Endothelial cell of umbilical vein (primary cell): ENCODE measurements at regions not wholly inside any gene's neighbourhood (a gene's known extent, or its start where the extent isn't known, plus 50 kb on each side); places are given as distances from the start of the nearest gene placed in this dataset.

ENCODE experiments used
- CTCF ChIP-seq, 2 donors: IDR thresholded peaks; 1 replicate in 1 of 2; 2 replicates in 1 of 2; pipeline ENCODE4 v1.5.1; 2011; ENCODE audit warnings: low read length in 2 of 2, mild to moderate bottlenecking in 2 of 2, moderate library complexity in 2 of 2, control low read depth in 1 of 2, inconsistent platforms in 1 of 2, low read depth in 1 of 2; ENCODE audit not compliant: insufficient read depth in 1 of 2; ENCODE audit errors: extremely low read depth in 1 of 2
- EZH2 ChIP-seq: IDR thresholded peaks from 2 replicates; pipeline ENCODE4 v1.6.1; 2012; ENCODE audit warnings: borderline replicate concordance, low read depth, mild to moderate bottlenecking, moderate library complexity, low read length, inconsistent platforms; ENCODE audit not compliant: severe bottlenecking
- FOS ChIP-seq: IDR thresholded peaks from 2 replicates; pipeline ENCODE4 v1.6.1; 2011; ENCODE audit warnings: mild to moderate bottlenecking, low read length, moderate library complexity, borderline replicate concordance; ENCODE audit not compliant: insufficient read depth
- GATA2 ChIP-seq: IDR thresholded peaks from 2 replicates; pipeline ENCODE4 v1.7.0; 2011; ENCODE audit warnings: low read depth, mild to moderate bottlenecking, moderate library complexity, mixed read lengths, low read length; ENCODE audit not compliant: insufficient read length, insufficient read depth
- JUN ChIP-seq: IDR thresholded peaks from 2 replicates; pipeline ENCODE4 v1.6.1; 2011; ENCODE audit warnings: borderline replicate concordance, low read depth; ENCODE audit not compliant: insufficient read length, insufficient read depth
- MAX ChIP-seq: IDR thresholded peaks from 2 replicates; pipeline ENCODE4 v1.6.1; 2011; ENCODE audit not compliant: insufficient read depth, insufficient read length
- POLR2A ChIP-seq: IDR thresholded peaks from 2 replicates; pipeline ENCODE4 v1.6.1; 2012; ENCODE audit warnings: low read depth, mild to moderate bottlenecking, control low read depth, low read length
- POLR2AphosphoS5 ChIP-seq: IDR thresholded peaks from 2 replicates; pipeline ENCODE4 v1.6.1; 2012; ENCODE audit warnings: low read depth, mild to moderate bottlenecking, control low read depth, low read length, moderate library complexity; ENCODE audit not compliant: insufficient read depth

- TF ChIP-seq POLR2AphosphoS5 (no peak), POLR2A (no peak), CTCF (IDR thresholded peaks at IDR 0.05; ENCODE audit: extremely low read depth in 1 of 2, insufficient read depth in 1 of 2, low read depth in 1 of 2, low read length in 2 of 2) (no peak), EZH2 (no peak), MAX (no peak), FOS (no peak), JUN (no peak), GATA2 (no peak)
Measured at GRCh38 chr4:114398410-114398809, 200.2 kb upstream of the UGT8 start.
